Naive B cell (primary cell): ENCODE measurements at regions not wholly inside any gene's neighbourhood (a gene's known extent, or its start where the extent isn't known, plus 50 kb on each side); places are given as distances from the start of the nearest gene placed in this dataset.

Experiments
- ATAC-seq, 2 donors: fragments of 150-1000 bp; cut with Tn5 transposase; 2 replicates each; pipeline ENCODE4 v1.10.0; 2021; ENCODE audit warnings: low read depth in 2 of 2, mild to moderate bottlenecking in 2 of 2, moderate library complexity in 2 of 2
- DNase-seq: peaks from one replicate; pipeline ENCODE4 v3.0.0; 2022
- H3K27ac Mint-ChIP-seq, 6 donors: one replicate each; pipeline ENCODE4 v1.8.0; 2020 to 2022; ENCODE audit warnings: mild to moderate bottlenecking in 6 of 6, mixed read lengths in 6 of 6, moderate library complexity in 5 of 6, inconsistent platforms in 2 of 6
- H3K27me3 Mint-ChIP-seq, 3 donors: one replicate each; pipeline ENCODE4 v1.8.0; 2021 to 2022; ENCODE audit warnings: mixed read lengths in 3 of 3, mild to moderate bottlenecking in 1 of 3
- H3K36me3 Mint-ChIP-seq, 2 donors: one replicate each; pipeline ENCODE4 v1.8.0; 2020 to 2022; ENCODE audit warnings: mixed read lengths in 2 of 2, inconsistent platforms in 1 of 2, mild to moderate bottlenecking in 1 of 2
- H3K4me1 Mint-ChIP-seq, 3 donors: one replicate each; pipeline ENCODE4 v1.8.0; 2020 to 2022; ENCODE audit warnings: mixed read lengths in 3 of 3, inconsistent platforms in 1 of 3, mild to moderate bottlenecking in 1 of 3, moderate library complexity in 1 of 3
- H3K4me3 Mint-ChIP-seq, 8 donors: one replicate each; pipeline ENCODE4 v1.8.0; 2020 to 2022; ENCODE audit warnings: mild to moderate bottlenecking in 8 of 8, mixed read lengths in 8 of 8, moderate library complexity in 8 of 8, inconsistent platforms in 2 of 8
- H3K9me3 Mint-ChIP-seq, 7 donors: one replicate each; pipeline ENCODE4 v1.8.0; 2020 to 2022; ENCODE audit warnings: mixed read lengths in 7 of 7, mild to moderate bottlenecking in 5 of 7, inconsistent platforms in 2 of 7, moderate library complexity in 1 of 7

DNA sequence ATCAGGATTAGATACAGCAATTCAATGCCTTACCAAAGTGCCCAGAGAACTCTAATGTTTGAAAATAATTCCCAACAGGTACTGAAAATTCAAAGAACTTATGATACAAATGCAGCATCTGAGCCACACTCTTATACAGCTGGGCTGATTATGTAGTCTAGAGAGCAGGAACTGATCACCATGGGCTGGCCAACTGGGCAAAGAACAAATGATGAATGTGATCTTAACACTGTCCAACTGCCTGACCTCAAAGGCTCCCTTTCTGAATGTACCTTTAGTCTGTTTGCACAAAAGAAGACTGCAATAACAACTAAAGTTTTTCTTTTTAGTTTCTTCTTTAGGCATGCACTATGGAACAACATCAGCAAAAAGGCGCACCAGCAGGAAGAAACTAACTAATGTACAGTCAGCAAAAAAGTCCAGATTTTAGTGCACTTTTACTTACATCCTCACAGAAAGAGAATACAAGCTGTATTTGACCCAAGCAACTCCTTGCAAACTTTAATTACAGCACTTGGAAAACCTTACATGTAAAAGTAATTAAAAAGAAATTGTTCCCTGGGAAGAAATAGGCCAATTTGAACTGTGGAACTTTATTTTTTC is 1095.1 kb downstream of the IGSF11 start:
- no peak for DNase-seq
- H3K4me1 Mint-ChIP-seq, result no peaks in the 10 kb centered on the region
- ATAC-seq, result no peak
- H3K27ac Mint-ChIP-seq, result no peak overlapping the region
- H3K4me3 Mint-ChIP-seq, result no peak overlapping the region
- no peaks in the 10 kb centered on the region for H3K27me3 Mint-ChIP-seq
- H3K36me3 Mint-ChIP-seq, result no peaks in the 10 kb centered on the region
- peaks cover 1 to 14% (median 7%) of the 10 kb centered on the region in 7 donors for H3K9me3 Mint-ChIP-seq

DNA sequence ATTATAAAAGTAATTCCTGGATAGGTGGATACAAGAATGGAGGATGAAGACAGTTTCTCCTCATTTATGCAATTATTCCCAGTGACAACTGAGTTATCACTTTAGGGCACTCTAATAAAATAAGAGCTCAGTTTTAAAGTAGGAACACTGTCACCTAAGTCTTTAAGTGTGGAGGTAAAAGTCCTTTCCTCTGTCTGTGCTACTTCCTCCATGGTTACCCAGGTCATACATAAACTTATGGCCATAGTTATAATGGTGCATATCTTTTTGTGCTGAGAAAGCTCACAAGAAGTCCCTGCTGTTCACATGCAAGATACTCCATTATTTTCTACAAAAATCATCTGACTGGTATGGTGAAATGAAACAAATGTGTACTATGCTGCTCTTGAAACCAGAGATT is 1093.6 kb downstream of the IGSF11 start:
- no peak overlapping the region for H3K4me3 Mint-ChIP-seq
- DNase-seq (no peak), ATAC-seq (no peak)
- peaks cover 1 to 13% (median 7%) of the 10 kb centered on the region in 7 donors for H3K9me3 Mint-ChIP-seq
- no peaks in the 10 kb centered on the region for H3K4me1 Mint-ChIP-seq
- no peaks in the 10 kb centered on the region for H3K27me3 Mint-ChIP-seq
- no peaks in the 10 kb centered on the region for H3K36me3 Mint-ChIP-seq
- H3K27ac Mint-ChIP-seq, result no peak overlapping the region

DNA sequence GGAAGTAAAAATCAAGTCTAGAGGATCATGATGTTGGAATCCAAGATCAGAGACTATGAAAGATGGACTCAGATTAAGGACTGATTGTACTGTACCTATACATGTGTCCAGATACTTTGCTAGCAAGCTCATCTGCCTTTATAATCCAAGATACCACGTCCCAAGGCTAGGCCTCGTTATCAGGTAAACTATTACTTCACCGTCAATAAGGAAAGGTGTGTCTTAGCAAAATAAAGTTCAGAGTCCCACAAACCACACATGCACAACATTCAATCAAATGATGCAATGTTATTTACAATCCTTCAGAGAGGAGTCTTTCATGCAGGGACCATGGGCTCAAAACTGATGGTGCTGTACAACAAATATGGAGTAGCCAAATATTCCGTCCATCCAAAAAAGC is 1092.9 kb downstream of the IGSF11 start:
- ATAC-seq (no peak), DNase-seq (no peak)
- Mint-ChIP-seq H3K27ac (no peak overlapping the region), H3K27me3 (no peaks in the 10 kb centered on the region), H3K36me3 (no peaks in the 10 kb centered on the region), H3K4me1 (no peaks in the 10 kb centered on the region), H3K9me3 (peaks cover 1 to 9% (median 7%) of the 10 kb centered on the region in 7 donors), H3K4me3 (no peak overlapping the region)

DNA sequence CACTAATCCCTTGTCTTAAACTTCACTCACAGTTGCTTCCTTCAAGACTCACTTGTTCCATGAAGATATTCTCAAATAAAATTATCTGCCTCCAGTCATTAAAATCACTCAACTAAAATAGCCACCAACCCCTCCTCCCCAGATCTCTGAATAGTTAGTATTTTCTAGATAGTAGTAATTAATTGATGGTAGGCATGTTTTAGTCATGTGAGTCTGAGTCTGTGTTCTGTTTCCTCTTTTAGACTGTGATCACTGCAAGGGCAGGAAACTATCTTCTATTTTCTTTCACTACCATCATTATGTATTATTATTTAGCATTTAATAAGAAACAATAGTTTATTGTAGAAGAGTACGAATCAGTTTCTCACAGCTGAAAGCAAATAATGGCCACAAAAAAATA is 1080.5 kb downstream of the IGSF11 start:
- Mint-ChIP-seq H3K27me3 (no peaks in the 10 kb centered on the region), H3K9me3 (peaks cover 0 to 3% (median 0%) of the 10 kb centered on the region in 7 donors), H3K36me3 (no peaks in the 10 kb centered on the region), H3K4me1 (no peaks in the 10 kb centered on the region), H3K27ac (no peak overlapping the region), H3K4me3 (no peak overlapping the region)
- ATAC-seq (no peak), DNase-seq (no peak)

DNA sequence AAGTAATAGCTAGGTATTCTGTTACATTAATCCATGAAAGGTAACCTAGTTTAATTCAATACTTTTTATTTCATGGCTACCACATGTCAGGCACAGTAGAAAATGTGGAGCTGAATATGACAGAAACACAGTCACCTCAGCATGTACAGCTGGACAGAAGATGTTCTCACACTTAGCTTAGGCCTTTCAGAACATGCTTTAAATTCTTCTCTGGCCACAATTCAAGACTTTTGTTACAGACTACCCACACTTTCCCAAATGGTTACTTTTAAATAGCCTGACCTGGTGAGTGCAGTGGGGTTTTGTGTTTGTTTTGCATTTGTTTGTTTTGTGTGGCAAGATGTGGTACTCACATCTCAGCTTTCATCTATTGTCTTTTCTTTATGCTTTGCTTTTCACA is 1079.5 kb downstream of the IGSF11 start:
- Mint-ChIP-seq H3K36me3 (no peaks in the 10 kb centered on the region), H3K27me3 (no peaks in the 10 kb centered on the region), H3K27ac (no peak overlapping the region), H3K4me3 (no peak overlapping the region), H3K9me3 (peaks cover 0 to 5% (median 0%) of the 10 kb centered on the region in 7 donors), H3K4me1 (no peaks in the 10 kb centered on the region)
- no peak for ATAC-seq
- DNase-seq, result no peak

DNA sequence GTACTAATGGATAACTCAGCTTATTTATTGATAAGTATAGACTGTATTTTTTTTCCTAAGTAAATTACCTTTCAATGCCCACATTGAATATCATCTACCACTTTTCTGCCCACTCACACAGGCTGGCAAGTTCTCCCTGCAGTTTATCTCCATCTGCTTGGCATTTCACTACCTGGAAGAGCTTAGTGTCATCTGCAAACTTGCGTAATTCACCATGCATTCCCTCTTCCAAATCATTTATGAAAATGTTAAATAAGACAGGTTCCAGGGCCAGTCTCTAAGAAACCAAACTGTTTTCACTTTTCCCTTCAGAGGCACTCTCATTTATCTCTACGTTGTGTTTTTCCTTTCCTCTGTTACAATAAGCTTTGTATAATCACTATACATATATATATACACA is 1076.6 kb downstream of the IGSF11 start:
- no peak for DNase-seq
- no peak overlapping the region for H3K4me3 Mint-ChIP-seq
- H3K36me3 Mint-ChIP-seq, result no peaks in the 10 kb centered on the region
- no peaks in the 10 kb centered on the region for H3K4me1 Mint-ChIP-seq
- no peak for ATAC-seq
- H3K9me3 Mint-ChIP-seq, result peaks cover 0 to 5% (median 0%) of the 10 kb centered on the region in 7 donors
- no peak overlapping the region for H3K27ac Mint-ChIP-seq
- no peaks in the 10 kb centered on the region for H3K27me3 Mint-ChIP-seq

DNA sequence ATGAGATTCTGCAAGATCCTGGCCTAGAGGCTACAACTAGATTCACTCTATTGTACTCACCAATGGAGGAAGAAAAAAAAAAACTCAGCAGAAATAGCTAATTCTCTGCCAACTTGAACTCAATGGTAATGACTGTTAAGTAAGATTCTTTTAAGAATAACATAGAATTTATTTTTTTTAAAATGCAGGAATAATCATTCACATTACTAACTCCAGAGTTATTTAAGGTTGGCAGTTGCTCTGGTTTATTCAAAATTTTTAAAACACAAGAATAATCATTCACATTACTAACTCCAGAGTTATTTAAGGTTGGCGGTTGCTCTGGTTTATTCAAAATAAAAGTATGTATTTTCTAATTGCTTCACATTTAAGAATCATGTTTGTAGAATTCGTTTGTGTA is 1071.9 kb downstream of the IGSF11 start:
- no peaks in the 10 kb centered on the region for H3K36me3 Mint-ChIP-seq
- ATAC-seq (no peak), DNase-seq (no peak)
- H3K4me1 Mint-ChIP-seq, result no peaks in the 10 kb centered on the region
- H3K27me3 Mint-ChIP-seq, result no peaks in the 10 kb centered on the region
- no peak overlapping the region for H3K27ac Mint-ChIP-seq
- peaks cover 0 to 10% (median 0%) of the 10 kb centered on the region in 7 donors for H3K9me3 Mint-ChIP-seq
- H3K4me3 Mint-ChIP-seq, result no peak overlapping the region

DNA sequence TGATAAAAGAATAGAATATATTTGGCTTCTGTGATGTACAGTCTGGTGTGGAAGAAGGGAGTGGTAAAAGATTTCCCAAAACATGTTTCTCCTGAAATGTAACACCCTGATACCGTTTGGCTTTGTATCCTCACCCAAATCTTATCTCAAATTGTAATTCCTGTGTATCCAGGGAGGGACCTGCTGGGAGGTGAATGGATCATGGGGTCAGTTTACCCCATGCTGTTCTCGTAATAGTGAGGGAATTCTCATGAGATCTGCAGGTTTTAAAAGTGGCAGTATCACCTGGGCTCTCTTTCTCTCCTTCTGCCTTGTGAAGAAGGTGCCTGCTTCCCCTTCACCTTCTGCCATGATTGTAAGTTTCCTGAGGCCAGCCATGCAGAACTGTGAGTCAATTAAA is 1070.8 kb downstream of the IGSF11 start:
- no peak overlapping the region for H3K27ac Mint-ChIP-seq
- DNase-seq (no peak), ATAC-seq (no peak)
- peaks cover 0 to 10% (median 0%) of the 10 kb centered on the region in 7 donors for H3K9me3 Mint-ChIP-seq
- no peaks in the 10 kb centered on the region for H3K36me3 Mint-ChIP-seq
- H3K4me1 Mint-ChIP-seq, result no peaks in the 10 kb centered on the region
- H3K4me3 Mint-ChIP-seq, result no peak overlapping the region
- H3K27me3 Mint-ChIP-seq, result no peaks in the 10 kb centered on the region

DNA sequence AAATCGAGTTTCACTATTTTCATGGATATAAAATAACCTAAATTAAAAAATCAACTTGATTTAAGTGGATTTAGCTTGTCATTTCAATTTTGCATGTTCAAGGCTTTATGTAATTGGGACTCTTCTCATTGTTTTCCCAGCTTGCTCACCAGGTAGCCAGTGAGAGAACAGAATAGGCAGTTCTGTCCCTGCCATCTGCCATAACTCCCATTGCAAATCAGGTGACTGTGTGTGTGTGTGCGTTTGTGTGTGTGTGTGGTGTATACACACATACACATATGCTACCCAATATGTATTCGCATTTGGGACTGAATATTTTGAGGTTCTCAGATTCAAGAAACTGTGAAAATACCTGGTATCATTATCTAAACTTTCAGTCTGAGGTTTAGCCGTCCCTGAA is 1069.8 kb downstream of the IGSF11 start:
- ATAC-seq (no peak), DNase-seq (no peak)
- H3K4me1 Mint-ChIP-seq, result no peaks in the 10 kb centered on the region
- H3K27me3 Mint-ChIP-seq, result no peaks in the 10 kb centered on the region
- no peak overlapping the region for H3K4me3 Mint-ChIP-seq
- peaks cover 0 to 5% (median 0%) of the 10 kb centered on the region in 7 donors for H3K9me3 Mint-ChIP-seq
- H3K27ac Mint-ChIP-seq, result no peak overlapping the region
- no peaks in the 10 kb centered on the region for H3K36me3 Mint-ChIP-seq

DNA sequence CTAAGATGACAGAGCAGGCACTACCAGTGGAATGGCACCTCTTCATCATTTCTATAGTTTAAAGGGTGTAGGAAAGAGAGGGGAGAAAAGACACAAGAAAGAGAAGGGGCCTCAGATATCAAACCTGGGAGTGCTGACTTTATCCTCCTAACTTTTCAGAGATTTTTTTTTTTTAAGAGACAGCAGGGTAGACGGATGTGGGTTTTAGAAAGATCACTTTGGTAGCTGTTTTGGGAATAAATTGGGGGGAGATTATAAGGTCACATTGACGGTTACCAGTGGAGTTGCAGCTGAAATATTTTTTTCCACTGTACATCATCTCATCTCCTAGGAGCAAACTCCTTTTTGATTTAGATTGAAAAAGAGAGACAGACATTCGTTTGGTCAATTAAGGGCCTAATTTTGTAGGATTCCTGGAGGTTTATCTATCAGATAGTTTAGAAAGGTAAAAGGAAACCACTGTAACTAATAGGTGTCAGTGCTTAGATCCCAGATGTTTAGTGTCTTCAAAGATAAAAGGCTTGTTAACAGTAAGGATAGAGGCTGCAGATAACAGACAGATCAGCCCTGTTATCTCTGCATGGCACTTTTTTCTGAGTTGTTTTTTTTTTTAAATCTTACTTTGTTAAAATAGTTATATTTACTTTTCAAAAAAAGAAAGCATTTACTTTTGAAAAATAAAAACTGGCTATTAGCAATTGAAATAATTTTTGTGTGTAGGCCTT is 1057.0 kb downstream of the IGSF11 start:
- no peaks in the 10 kb centered on the region for H3K36me3 Mint-ChIP-seq
- no peaks in the 10 kb centered on the region for H3K27me3 Mint-ChIP-seq
- peak overlapping the region in 1 of 6 donors; percentile 1 for H3K27ac Mint-ChIP-seq
- peaks cover 0 to 4% (median 0%) of the 10 kb centered on the region in 7 donors for H3K9me3 Mint-ChIP-seq
- no peak overlapping the region for H3K4me3 Mint-ChIP-seq
- H3K4me1 Mint-ChIP-seq, result no peaks in the 10 kb centered on the region
- no peak for DNase-seq
- ATAC-seq, result no peak

DNA sequence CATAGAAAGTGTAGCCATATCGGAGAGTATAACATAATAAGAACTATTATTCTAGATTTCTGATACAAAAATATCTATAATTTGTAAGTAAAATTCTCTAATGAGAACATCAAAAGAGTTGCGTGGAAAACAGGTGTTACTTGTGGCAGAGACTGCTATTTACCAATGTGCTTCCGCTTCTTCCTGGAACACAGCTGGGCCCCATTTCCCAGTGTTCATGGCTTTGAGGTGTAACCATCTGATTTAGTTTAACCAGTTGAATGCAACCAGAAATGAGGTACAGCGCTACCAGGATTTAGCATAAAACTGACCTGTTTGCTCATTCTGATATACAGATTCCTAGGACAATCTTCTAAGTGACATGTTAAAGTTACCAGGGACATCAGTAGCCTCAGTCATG is 1055.2 kb downstream of the IGSF11 start:
- Mint-ChIP-seq H3K36me3 (no peaks in the 10 kb centered on the region), H3K9me3 (peaks cover 0 to 4% (median 0%) of the 10 kb centered on the region in 7 donors), H3K27me3 (peaks cover 0 to 4% (median 0%) of the 10 kb centered on the region in 3 donors), H3K27ac (no peak overlapping the region), H3K4me3 (no peak overlapping the region), H3K4me1 (no peaks in the 10 kb centered on the region)
- DNase-seq, result no peak
- no peak for ATAC-seq

DNA sequence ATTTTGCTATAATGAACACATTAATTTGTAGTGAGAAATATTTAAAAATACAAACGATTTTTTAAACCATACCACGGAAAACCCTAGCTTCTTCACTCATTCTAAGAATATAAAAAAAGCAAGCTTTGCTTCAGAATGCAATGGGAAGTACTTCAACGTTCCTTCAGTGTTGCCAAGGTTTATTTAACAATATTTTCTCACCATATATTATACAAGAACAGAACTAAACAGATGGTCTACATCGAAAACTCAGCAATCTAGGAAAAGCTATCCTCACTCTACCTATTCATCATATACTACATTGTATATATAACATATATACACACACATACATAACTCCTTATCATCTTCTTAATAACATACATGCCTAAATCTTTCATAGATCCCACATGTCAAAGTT is 1047.4 kb downstream of the IGSF11 start:
- no peaks in the 10 kb centered on the region for H3K36me3 Mint-ChIP-seq
- ATAC-seq (no peak), DNase-seq (no peak)
- peaks cover 0 to 2% (median 0%) of the 10 kb centered on the region in 7 donors for H3K9me3 Mint-ChIP-seq
- no peaks in the 10 kb centered on the region for H3K4me1 Mint-ChIP-seq
- no peak overlapping the region for H3K27ac Mint-ChIP-seq
- peaks cover 0 to 4% (median 4%) of the 10 kb centered on the region in 3 donors for H3K27me3 Mint-ChIP-seq
- H3K4me3 Mint-ChIP-seq, result no peak overlapping the region

DNA sequence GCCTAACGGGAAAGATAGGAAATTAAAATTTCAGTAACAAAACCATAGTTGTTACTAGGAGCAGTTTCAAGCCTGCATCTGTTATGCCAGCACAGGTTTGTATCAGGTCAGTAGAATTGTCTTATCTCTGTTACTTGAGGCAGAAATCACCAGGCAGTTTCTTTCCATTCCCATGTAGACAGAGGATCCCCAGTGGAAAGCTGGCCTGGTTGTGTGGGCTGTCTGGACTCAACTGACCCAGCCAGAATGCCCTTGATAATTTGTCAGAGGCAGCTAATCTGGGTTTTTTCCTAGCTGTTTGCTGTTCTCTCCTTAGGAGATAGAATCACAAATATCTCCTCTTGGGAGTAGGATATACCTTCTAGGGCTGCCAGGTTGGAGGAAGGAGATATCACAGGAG is 1044.7 kb downstream of the IGSF11 start:
- Mint-ChIP-seq H3K36me3 (no peaks in the 10 kb centered on the region), H3K9me3 (peaks cover 0 to 2% (median 0%) of the 10 kb centered on the region in 7 donors), H3K4me1 (no peaks in the 10 kb centered on the region), H3K27ac (no peak overlapping the region), H3K27me3 (peaks cover 0 to 9% (median 0%) of the 10 kb centered on the region in 3 donors), H3K4me3 (no peak overlapping the region)
- DNase-seq (no peak), ATAC-seq (no peak)

DNA sequence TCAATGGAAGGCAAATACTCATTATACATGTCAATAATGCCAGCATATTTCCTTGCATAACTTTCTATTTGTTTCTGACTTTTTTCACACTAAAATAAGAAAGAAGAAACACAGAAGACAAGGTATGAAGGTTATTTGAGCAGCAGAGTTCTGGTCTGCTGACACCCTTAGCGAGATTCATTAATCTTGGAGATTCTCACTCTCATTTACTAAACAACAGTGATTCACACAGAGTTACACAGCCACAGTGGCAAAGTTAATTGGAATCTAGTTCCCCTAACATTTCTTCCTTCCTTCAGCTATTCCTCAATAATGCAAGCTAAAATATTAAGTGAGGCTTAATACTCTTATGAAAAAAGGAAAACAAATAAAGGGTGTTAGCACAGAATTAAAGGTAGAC is 1044.0 kb downstream of the IGSF11 start:
- no peak overlapping the region for H3K4me3 Mint-ChIP-seq
- H3K27ac Mint-ChIP-seq, result no peak overlapping the region
- ATAC-seq, result no peak
- peaks cover 0 to 2% (median 0%) of the 10 kb centered on the region in 7 donors for H3K9me3 Mint-ChIP-seq
- H3K4me1 Mint-ChIP-seq, result no peaks in the 10 kb centered on the region
- no peaks in the 10 kb centered on the region for H3K36me3 Mint-ChIP-seq
- DNase-seq, result no peak
- peaks cover 0 to 12% (median 0%) of the 10 kb centered on the region in 3 donors for H3K27me3 Mint-ChIP-seq
